K562 (cell line): ENCODE measurements at regions not wholly inside any gene's neighbourhood (a gene's known extent, or its start where the extent isn't known, plus 50 kb on each side); places are given as distances from the start of the nearest gene placed in this dataset.

ENCODE experiments used
- ATAC-seq: fragments of 200-7000 bp; cut with Tn5 transposase; 3 replicates; pipeline ENCODE4 v1.9.1; 2020; ENCODE audit warnings: moderate library complexity
- BruUV-seq: library from RNA; stranded (reverse); fragments of 400-500 nt; replicated peaks from 2 replicates; lab custom pipeline; 2021; lab: Mats Ljungman, UMichigan
- CTCF ChIA-PET: fragments of 300-600 bp; formaldehyde crosslinking; extraction: SDS; loops from one replicate; lab custom pipeline; 2021; ENCODE audit warnings: low intra/inter-chr PET ratio; lab: Yijun Ruan, JAX
- POLR2A ChIA-PET: fragments of 300-600, 350-650 bp; sonication (Branson Sonifier 250); formaldehyde crosslinking; extraction: SDS; loops from one replicate; lab custom pipeline; 2021; ENCODE audit warnings: antibody characterized with exemption, inconsistent platforms; lab: Yijun Ruan, JAX
- DNase-seq, 4 experiments: peaks; one replicate each; pipeline versions ENCODE4 v3.0.0 to v3.0.0-alpha.2; 2011 to 2018; ENCODE audit warnings: low spot score in 3 of 4, mixed read lengths in 3 of 4; ENCODE audit errors: extremely low read depth in 1 of 4
- FAIRE-seq: peaks from 2 replicates; lab custom pipeline; 2011; peaks lifted over from hg19 to GRCh38; lab: Jason Lieb, UNC
- H2AFZ ChIP-seq: 2 replicates; pipeline ENCODE4 v1.6.0; 2011; ENCODE audit warnings: low read depth, low read length, control low read depth, inconsistent platforms
- H3K27ac ChIP-seq: fragments of 200-600 bp; 3 replicates; pipeline ENCODE4 v1.8.0; 2011; ENCODE audit warnings: low read depth, mild to moderate bottlenecking, control low read depth, inconsistent platforms, low read length, moderate library complexity, mixed read lengths; ENCODE audit errors: extremely low read depth
- H3K27me3 ChIP-seq, 2 experiments: fragments of 300-600 bp in 1 of 2; 2 replicates in 1 of 2; 3 replicates in 1 of 2; pipeline versions ENCODE4 v1.6.0 to v1.8.0; 2011; ENCODE audit warnings: inconsistent platforms in 2 of 2, low read length in 2 of 2, mild to moderate bottlenecking in 1 of 2, mixed read lengths in 1 of 2, moderate library complexity in 1 of 2; ENCODE audit not compliant: control insufficient read depth in 2 of 2, insufficient read depth in 2 of 2
- H3K36me3 ChIP-seq: fragments of 300-600 bp; 3 replicates; pipeline ENCODE4 v1.8.0; 2011; ENCODE audit warnings: mild to moderate bottlenecking, low read length, inconsistent platforms; ENCODE audit not compliant: control insufficient read depth, insufficient read depth
- H3K4me1 ChIP-seq, 2 experiments: fragments of 200-600 bp in 1 of 2; replicated peaks in 1 of 2; 2 replicates in 1 of 2; 3 replicates in 1 of 2; pipeline versions ENCODE4 v1.5.1 to v1.8.0; 2011; ENCODE audit warnings: inconsistent platforms in 2 of 2, low read length in 2 of 2, mild to moderate bottlenecking in 1 of 2, mixed read lengths in 1 of 2, moderate library complexity in 1 of 2; ENCODE audit not compliant: control insufficient read depth in 2 of 2, insufficient read depth in 2 of 2
- H3K4me2 ChIP-seq: 2 replicates; pipeline ENCODE4 v1.6.1; 2011; ENCODE audit warnings: low read length, control low read depth, inconsistent platforms, mixed read lengths; ENCODE audit not compliant: insufficient read depth
- H3K4me3 ChIP-seq: fragments of 200-600 bp; sonication (generic), shearing (Covaris generic); 2 replicates; pipeline ENCODE4 v1.5.1; 2016; ENCODE audit warnings: control low read depth, inconsistent platforms
- H3K79me2 ChIP-seq: fragments of 200-600 bp; 3 replicates; pipeline ENCODE4 v1.8.0; 2011; ENCODE audit warnings: low read length, inconsistent platforms; ENCODE audit not compliant: control insufficient read depth, insufficient read depth
- H3K9ac ChIP-seq, 2 experiments: 2 replicates each; pipeline versions ENCODE4 v1.6.0 to v1.6.1; 2011; ENCODE audit warnings: low read depth in 2 of 2, low read length in 2 of 2, control low read depth in 1 of 2, inconsistent platforms in 1 of 2, mild to moderate bottlenecking in 1 of 2, mixed read lengths in 1 of 2; ENCODE audit not compliant: insufficient read depth in 1 of 2
- H3K9me1 ChIP-seq: one replicate; pipeline ENCODE4 v1.6.0; 2011; ENCODE audit warnings: inconsistent platforms, mild to moderate bottlenecking, low read length, moderate library complexity; ENCODE audit not compliant: control insufficient read depth, insufficient read depth
- H3K9me3 ChIP-seq: replicated peaks from 2 replicates; pipeline ENCODE4 v1.5.1; 2011; ENCODE audit warnings: low read depth, low read length, inconsistent platforms; ENCODE audit not compliant: control insufficient read depth, insufficient read depth
- H4K20me1 ChIP-seq: replicated peaks from 2 replicates; pipeline ENCODE4 v1.6.1; 2011; ENCODE audit warnings: low read length, inconsistent platforms, mixed read lengths; ENCODE audit not compliant: control insufficient read depth, insufficient read depth
- BRF1 ChIP-seq: IDR thresholded peaks from 3 replicates; pipeline ENCODE4 v1.6.1; 2011; ENCODE audit warnings: borderline replicate concordance, mild to moderate bottlenecking; ENCODE audit not compliant: insufficient read length; ENCODE audit errors: extremely low read depth
- FOXP4 ChIP-seq: sonication (generic); formaldehyde crosslinking; IDR thresholded peaks from 2 replicates; pipeline ENCODE4 v1.8.0; 2022; ENCODE audit warnings: mild to moderate bottlenecking, missing genetic modification reagents, borderline replicate concordance
- FUS ChIP-seq: fragments of 200-400 bp; formaldehyde crosslinking; optimal IDR thresholded peaks from 2 replicates; pipeline ENCODE3; 2017; ENCODE audit warnings: low read depth, low read length
- HDAC2 ChIP-seq: fragments of 450-650 bp; IDR thresholded peaks from 2 replicates; pipeline ENCODE4 v1.6.1; 2016; ENCODE audit warnings: mild to moderate bottlenecking
- HSF4 ChIP-seq: fragments of 250-450 bp; sonication (Bioruptor Pico); IDR thresholded peaks from 2 replicates; pipeline ENCODE4 v2.1.2; 2022; ENCODE audit warnings: mild to moderate bottlenecking, moderate library complexity, borderline replicate concordance
- NR2C2 ChIP-seq, 2 experiments: fragments of 200-800 bp in 1 of 2; sonication (Bioruptor generic) in 1 of 2; sonication (generic) in 1 of 2; formaldehyde crosslinking in 1 of 2; IDR thresholded peaks; 2 replicates each; pipeline versions ENCODE4 v1.6.1 to v1.8.0; 2016 to 2022; ENCODE audit warnings: mild to moderate bottlenecking in 1 of 2, missing compliant biosample characterization in 1 of 2, missing genetic modification characterization in 1 of 2, missing genetic modification reagents in 1 of 2
- WGBS: fragments of 100-300 bp; shearing (Covaris generic); methylation state at CpG from one replicate; pipeline ENCODE4 v1.1.6; 2016; ENCODE audit warnings: low coverage, mixed read lengths; ENCODE audit not compliant: insufficient coverage; ENCODE audit errors: missing lambda C conversion rate; 5-methylcytosine and 5-hydroxymethylcytosine counted together
- in situ Hi-C: fragments of 300-500 bp; cut with MboI; formaldehyde crosslinking; loops from 4 replicates; pipeline ENCODE4 v1.15.0; 2018; ENCODE audit warnings: inconsistent platforms, mixed read lengths
- intact Hi-C: fragments of 100-400 bp; cut with micrococcal nuclease; formaldehyde crosslinking; loops from 2 replicates; pipeline ENCODE4 v1.14.2; 2022

DNA sequence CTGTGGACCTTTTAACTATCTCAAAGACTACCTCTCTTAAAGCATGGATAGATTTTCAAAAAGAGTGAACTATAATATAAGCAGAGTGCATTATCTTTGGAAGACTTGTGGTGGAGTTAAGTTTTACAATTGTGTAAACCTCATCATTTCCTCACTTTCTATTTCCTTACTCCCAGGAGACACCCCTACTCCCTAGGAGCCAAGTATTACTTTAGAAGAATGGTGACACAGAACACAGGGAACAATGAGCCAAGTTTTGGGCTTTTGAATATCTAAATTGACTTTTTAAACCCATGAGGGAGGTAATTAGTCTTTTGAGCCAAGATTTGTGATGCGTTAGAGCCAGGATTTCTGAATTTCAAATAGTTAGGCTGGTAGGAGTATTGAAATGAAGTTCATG, 78.9 kb upstream of the UNC5C start (continued):
- no peak for TF ChIP-seq HSF4
- TF ChIP-seq, all 486 proteins: peak for 0

GRCh38 chr4:95627024-95627605, 78.3 kb upstream of the UNC5C start:
- Histone ChIP-seq H3K36me3 (no peaks in the 10 kb centered on the region), H2AFZ (no peak overlapping the region), H3K4me2 (no peak overlapping the region), H3K27me3 (no peaks in the 10 kb centered on the region), H4K20me1 (no peaks in the 10 kb centered on the region), H3K9me3 (no peaks in the 10 kb centered on the region), H3K9ac (no peak overlapping the region), H3K9me1 (no peaks in the 10 kb centered on the region), H3K4me1 (no peaks in the 10 kb centered on the region), H3K27ac (no peak overlapping the region), H3K79me2 (no peaks in the 10 kb centered on the region), H3K4me3 (no peak overlapping the region)
- ChIA-PET POLR2A (no interaction called here), CTCF (no interaction called here)
- ATAC-seq (no peak), FAIRE-seq (no peak), DNase-seq (no peak)
- in situ Hi-C loops (no loop called here), intact Hi-C loops (no loop called here)
- BruUV-seq, result no TSS peak
- TF ChIP-seq NR2C2 (CRISPR knock-in tag; IDR thresholded peaks at IDR 0.05) (no peak), NR2C2 (tag; IDR thresholded peaks at IDR 0.05) (no peak), FOXP4 (no peak), BRF1 (no peak), FUS (no peak), HDAC2 (no peak)
- WGBS, result 0% methylated on average over 1 of the region's 1 CpG
